Vagina (tissue), 2 donors: ENCODE measurements at regions not wholly inside any gene's neighbourhood (a gene's known extent, or its start where the extent isn't known, plus 50 kb on each side); places are given as distances from the start of the nearest gene placed in this dataset.

ENCODE experiments used
- CTCF ChIP-seq, 3 experiments: fragments of 450-650 bp in 2 of 3; fragments of 200-600 bp in 1 of 3; sonication (generic) in 1 of 3; IDR thresholded peaks; one replicate each; pipeline ENCODE4 v1.5.1; 2017 to 2019; ENCODE audit warnings: antibody characterized with exemption in 3 of 3, mild to moderate bottlenecking in 2 of 3, moderate library complexity in 2 of 3
- POLR2AphosphoS5 ChIP-seq, 2 donors: sonication (generic); formaldehyde crosslinking; IDR thresholded peaks; one replicate each; pipeline ENCODE4 v1.9.0; 2017; ENCODE audit warnings: antibody characterized with exemption in 2 of 2, mild to moderate bottlenecking in 2 of 2, low read depth in 1 of 2; ENCODE audit not compliant: insufficient read depth in 1 of 2

GRCh38 chr11:92153542-92153941 is 71.1 kb upstream of the FAT3 start:
- TF ChIP-seq CTCF (IDR thresholded peaks at IDR 0.05), result no peak
- no peak for TF ChIP-seq POLR2AphosphoS5 (IDR thresholded peaks at IDR 0.05; ENCODE audit: insufficient read depth in 1 of 2, low read depth in 1 of 2)
